Left lung (tissue), 4 donors: ENCODE measurements at regions not wholly inside any gene's neighbourhood (a gene's known extent, or its start where the extent isn't known, plus 50 kb on each side); places are given as distances from the start of the nearest gene placed in this dataset.
A peak's percentile ranks its signal among the peaks of the same experiment; 100 is the strongest.
"Not testable (repeated sequence)": the region's sequence is repeated elsewhere in the genome, so short reads cannot be mapped to it uniquely, and the experiment has no call there.

ENCODE experiments used
- ATAC-seq: fragments of 200-7000 bp; cut with Tn5 transposase; one replicate; pipeline ENCODE4 v1.9.1; 2020; ENCODE audit warnings: moderate library complexity
- DNase-seq, 4 donors: peaks; one replicate each; pipeline ENCODE4 v3.0.0-alpha.2; 2013 to 2020
- H3K27ac ChIP-seq, 2 donors: fragments of 200-600 bp; sonication (generic) in 1 of 2; one replicate each; pipeline versions ENCODE4 v1.5.0 to v1.8.0; 2020 to 2021
- H3K27me3 ChIP-seq, 2 donors: fragments of 200-600 bp; sonication (generic) in 1 of 2; one replicate each; pipeline versions ENCODE4 v1.5.0 to v1.8.0; 2020 to 2021
- H3K36me3 ChIP-seq, 2 donors: fragments of 200-600 bp; sonication (generic) in 1 of 2; one replicate each; pipeline versions ENCODE4 v1.5.0 to v1.8.0; 2020 to 2021
- H3K4me1 ChIP-seq, 2 donors: fragments of 200-600 bp; one replicate each; pipeline ENCODE4 v1.8.0; 2021
- H3K4me3 ChIP-seq, 2 donors: fragments of 200-600 bp; sonication (generic) in 1 of 2; one replicate each; pipeline versions ENCODE4 v1.5.0 to v1.8.0; 2020 to 2021; ENCODE audit warnings: mild to moderate bottlenecking in 1 of 2
- H3K9me3 ChIP-seq, 2 donors: fragments of 200-600 bp; sonication (generic) in 1 of 2; one replicate each; pipeline versions ENCODE4 v1.5.0 to v1.8.0; 2020 to 2021
- intact Hi-C, 2 donors: fragments of 100-400 bp; cut with DNase I; formaldehyde crosslinking; loops; one replicate each; pipeline versions ENCODE4 v1.11.2 to v1.14.2; 2022
- TF ChIP-seq, protein P1 (sequence below), 2 donors: fragments of 200-600 bp; sonication (generic) in 1 of 2; IDR thresholded peaks; one replicate each; pipeline versions ENCODE4 v1.5.0 to v1.8.0; 2021; ENCODE audit warnings: antibody characterized with exemption in 2 of 2
- donor health status: DM: no; HTN: yes; CAD: no.
- donor health status: DM: no; HTN: no; CAD: no.

DNA sequence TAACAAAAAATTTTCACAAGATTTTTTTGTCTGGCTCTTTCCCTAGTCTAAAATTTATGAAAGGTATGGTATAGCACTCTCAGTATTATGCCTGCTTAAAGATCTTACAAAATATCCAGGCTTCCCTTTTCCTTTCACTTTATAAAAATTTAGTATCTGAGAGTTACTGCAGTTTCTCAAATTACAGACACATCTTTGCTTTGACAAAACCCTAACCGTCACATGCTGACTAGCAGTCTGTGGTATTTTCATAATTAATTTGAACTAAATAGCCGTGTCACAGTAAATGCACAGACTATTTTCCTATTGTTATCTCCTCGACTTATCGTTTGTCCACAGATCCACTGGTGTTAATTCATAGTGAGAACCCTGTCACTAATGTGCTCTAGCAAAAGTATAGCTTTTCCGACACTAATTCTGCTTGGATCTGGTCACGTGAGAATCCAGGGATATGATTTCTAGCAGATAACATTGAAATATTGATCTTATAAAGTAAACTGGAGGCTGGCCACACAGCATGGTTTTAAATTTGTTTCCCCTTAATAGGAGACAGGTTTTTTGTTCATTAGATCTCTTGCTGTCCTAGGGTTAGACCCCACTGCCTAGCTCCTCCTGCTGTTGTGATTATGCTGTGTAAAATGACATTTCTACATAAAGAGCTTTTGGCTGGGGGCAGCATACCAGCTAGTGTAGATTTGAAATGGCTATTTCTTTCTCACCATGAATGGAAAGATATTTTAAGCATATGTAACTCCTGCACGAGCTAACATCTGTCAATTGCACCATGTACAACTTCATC is 340.6 kb upstream of the SASH1 start:
- H3K27me3 ChIP-seq, result no peaks in the 10 kb centered on the region
- no peaks in the 10 kb centered on the region for H3K36me3 ChIP-seq
- no peak overlapping the region for H3K27ac ChIP-seq
- ATAC-seq (no peak), DNase-seq (no peak)
- intact Hi-C loops, result no loop called here
- H3K4me3 ChIP-seq, result no peak overlapping the region
- no peaks in the 10 kb centered on the region for H3K4me1 ChIP-seq
- TF ChIP-seq, protein P1, sequence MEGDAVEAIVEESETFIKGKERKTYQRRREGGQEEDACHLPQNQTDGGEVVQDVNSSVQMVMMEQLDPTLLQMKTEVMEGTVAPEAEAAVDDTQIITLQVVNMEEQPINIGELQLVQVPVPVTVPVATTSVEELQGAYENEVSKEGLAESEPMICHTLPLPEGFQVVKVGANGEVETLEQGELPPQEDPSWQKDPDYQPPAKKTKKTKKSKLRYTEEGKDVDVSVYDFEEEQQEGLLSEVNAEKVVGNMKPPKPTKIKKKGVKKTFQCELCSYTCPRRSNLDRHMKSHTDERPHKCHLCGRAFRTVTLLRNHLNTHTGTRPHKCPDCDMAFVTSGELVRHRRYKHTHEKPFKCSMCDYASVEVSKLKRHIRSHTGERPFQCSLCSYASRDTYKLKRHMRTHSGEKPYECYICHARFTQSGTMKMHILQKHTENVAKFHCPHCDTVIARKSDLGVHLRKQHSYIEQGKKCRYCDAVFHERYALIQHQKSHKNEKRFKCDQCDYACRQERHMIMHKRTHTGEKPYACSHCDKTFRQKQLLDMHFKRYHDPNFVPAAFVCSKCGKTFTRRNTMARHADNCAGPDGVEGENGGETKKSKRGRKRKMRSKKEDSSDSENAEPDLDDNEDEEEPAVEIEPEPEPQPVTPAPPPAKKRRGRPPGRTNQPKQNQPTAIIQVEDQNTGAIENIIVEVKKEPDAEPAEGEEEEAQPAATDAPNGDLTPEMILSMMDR (IDR thresholded peaks at IDR 0.05), result no peak
- peaks cover 0 to 6% of the 10 kb centered on the region in 2 donors for H3K9me3 ChIP-seq

GRCh38 chr6:148004651-148005050 is 338.0 kb upstream of the SASH1 start:
- Histone ChIP-seq H3K27me3 (no peaks in the 10 kb centered on the region), H3K4me3 (no peak overlapping the region), H3K9me3 (peaks cover 0 to 2% of the 10 kb centered on the region in 2 donors), H3K36me3 (no peaks in the 10 kb centered on the region), H3K27ac (no peak overlapping the region), H3K4me1 (no peaks in the 10 kb centered on the region)
- TF ChIP-seq, protein P1 (IDR thresholded peaks at IDR 0.05), result no peak
- intact Hi-C loops, result no loop called here
- DNase-seq (no peak), ATAC-seq (no peak)

GRCh38 chr6:148005806-148006205 is 336.8 kb upstream of the SASH1 start:
- DNase-seq, result no peak
- no peaks in the 10 kb centered on the region for H3K36me3 ChIP-seq
- H3K27ac ChIP-seq, result no peak overlapping the region
- intact Hi-C loops, result no loop called here
- TF ChIP-seq, protein P1 (IDR thresholded peaks at IDR 0.05), result no peak
- H3K27me3 ChIP-seq, result no peaks in the 10 kb centered on the region
- no peak overlapping the region for H3K4me3 ChIP-seq
- no peak for ATAC-seq
- no peaks in the 10 kb centered on the region for H3K4me1 ChIP-seq
- peaks cover 0 to 11% of the 10 kb centered on the region in 2 donors for H3K9me3 ChIP-seq

DNA sequence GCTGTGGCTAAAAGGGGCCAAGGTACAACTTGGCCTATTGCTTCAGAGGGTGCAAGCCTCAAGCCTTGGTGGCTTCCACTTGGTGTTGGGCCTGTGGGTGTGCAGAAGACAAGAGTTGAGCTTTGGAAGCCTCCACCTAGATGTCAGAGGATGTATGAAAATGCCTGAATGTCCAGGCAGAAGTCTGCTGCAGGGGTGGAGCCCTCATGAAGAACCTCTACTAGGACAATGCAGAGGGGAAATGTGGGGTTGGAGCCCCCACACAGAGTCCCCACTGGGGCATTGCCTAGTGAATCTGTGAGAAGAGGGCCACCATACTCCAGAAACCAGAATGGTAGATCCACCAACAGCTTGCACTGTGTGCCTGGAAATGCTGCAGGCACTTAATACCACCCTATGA is 332.1 kb upstream of the SASH1 start:
- H3K4me1 ChIP-seq, H3K36me3 ChIP-seq, H3K4me3 ChIP-seq, ATAC-seq, intact Hi-C loops, DNase-seq, H3K27ac ChIP-seq, H3K27me3 ChIP-seq: not testable (repeated sequence)
- H3K9me3 ChIP-seq, result peaks cover 0 to 17% of the 10 kb centered on the region in 2 donors

DNA sequence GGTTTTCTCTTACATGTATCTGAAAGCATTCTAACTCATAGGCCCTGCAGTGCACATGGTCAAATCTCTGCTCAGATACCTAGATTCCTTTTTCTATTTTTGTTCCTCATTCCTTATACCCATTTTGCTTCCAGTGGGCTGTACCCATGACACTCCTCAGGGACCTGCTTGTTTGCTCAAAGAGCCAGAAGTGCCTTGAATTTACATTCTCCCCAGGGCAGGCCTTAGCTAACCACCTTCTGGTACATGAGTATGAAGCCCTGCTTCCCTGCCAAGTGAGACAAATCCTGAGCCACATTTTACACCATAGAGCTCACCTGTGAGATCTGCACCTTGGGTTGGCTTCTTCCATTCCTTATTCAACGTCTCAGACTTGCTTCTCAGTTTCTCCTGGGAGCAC is 326.6 kb upstream of the SASH1 start:
- Histone ChIP-seq H3K27ac (no peak overlapping the region), H3K4me3 (no peak overlapping the region), H3K4me1 (peaks cover 0 to 2% of the 10 kb centered on the region in 2 donors), H3K9me3 (peaks cover 0 to 6% of the 10 kb centered on the region in 2 donors), H3K36me3 (no peaks in the 10 kb centered on the region), H3K27me3 (no peaks in the 10 kb centered on the region)
- DNase-seq (no peak), ATAC-seq (peak; percentile 86)
- intact Hi-C loops, result no loop called here
- TF ChIP-seq, protein P1 (IDR thresholded peaks at IDR 0.05), result no peak

DNA sequence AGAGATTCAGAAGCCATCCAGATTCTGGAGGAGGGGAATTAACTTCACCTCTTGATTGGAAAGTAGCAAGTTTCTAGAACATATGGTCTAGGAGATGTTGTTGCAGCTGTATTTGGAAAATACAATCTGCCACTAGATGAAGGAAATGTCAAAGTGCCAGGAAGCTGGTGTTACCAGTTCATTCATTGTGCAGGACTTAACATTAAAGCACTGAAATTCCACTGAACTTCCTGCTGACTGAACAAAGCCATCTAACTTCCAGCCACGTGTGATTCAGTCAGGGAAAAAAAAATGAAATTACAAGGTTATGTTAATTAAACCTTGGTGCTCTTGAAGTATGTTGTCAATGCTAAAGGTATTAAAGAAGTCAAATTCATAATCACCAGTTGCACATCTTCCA is 321.5 kb upstream of the SASH1 start:
- Histone ChIP-seq H3K4me3 (no peak overlapping the region), H3K27ac (no peak overlapping the region), H3K36me3 (no peaks in the 10 kb centered on the region), H3K9me3 (no peaks in the 10 kb centered on the region), H3K4me1 (peaks cover 0 to 2% of the 10 kb centered on the region in 2 donors), H3K27me3 (no peaks in the 10 kb centered on the region)
- TF ChIP-seq, protein P1 (IDR thresholded peaks at IDR 0.05), result no peak
- intact Hi-C loops, result no loop called here
- no peak for ATAC-seq
- DNase-seq, result peak in 1 of 4 donors; percentile 23
